HG03196 (cell line): ENCODE measurements at regions not wholly inside any gene's neighbourhood (a gene's known extent, or its start where the extent isn't known, plus 50 kb on each side); places are given as distances from the start of the nearest gene placed in this dataset.
"Not testable (repeated sequence)": the region's sequence is repeated elsewhere in the genome, so short reads cannot be mapped to it uniquely, and the experiment has no call there.

Experiments
- ATAC-seq: cut with Tn5 transposase; IDR thresholded peaks from one replicate; pipeline ENCODE4 v1.9.1; 2021; ENCODE audit not compliant: unreplicated experiment

DNA sequence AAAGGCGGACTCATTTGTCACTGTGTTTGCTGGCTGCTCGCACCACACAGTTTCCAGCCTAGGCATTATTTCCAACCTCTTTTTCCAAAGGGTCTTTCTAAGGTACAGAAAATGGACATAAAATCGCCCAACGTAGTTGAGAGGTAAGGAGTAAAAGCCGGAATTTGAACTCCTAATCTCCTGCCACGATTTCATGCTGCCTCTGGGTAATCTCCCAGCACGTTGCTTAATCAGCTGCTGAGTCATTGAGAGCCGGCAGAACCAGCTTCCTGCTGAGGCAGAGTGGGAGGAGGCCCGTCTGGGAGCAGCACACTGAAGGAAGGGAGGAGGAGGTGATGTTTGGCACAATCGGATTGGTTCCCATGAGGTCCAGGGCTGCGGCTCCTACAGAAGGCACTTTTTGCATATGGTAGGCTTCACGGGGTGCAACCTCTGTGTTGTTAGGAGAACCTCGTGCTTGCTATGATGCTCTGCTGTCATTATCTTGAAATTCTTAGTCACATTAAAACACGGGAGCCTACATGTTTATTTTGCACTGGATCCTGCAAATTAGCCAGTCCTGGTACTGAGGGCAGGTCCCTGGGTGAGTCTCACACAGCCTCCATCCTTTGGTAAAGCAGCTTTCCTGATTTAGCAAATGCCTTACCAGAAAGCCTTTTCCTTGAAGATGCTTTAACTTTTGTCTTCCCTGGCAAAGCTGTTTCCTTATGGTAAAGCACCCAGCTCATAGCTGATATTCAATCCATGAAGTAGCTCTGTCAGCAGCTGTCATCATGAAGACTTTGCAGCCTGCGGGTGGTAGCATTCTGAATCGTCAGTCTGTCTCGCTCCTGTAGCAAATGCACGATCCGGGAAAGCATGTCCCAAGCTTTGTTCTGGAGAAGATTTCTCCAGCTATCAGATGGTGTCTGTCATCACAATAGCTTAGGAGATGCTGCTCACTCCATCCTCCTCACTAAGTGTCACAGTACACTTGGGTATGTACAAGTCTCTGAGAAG is 191.6 kb upstream of the MSX2 start:
- no peak for ATAC-seq

DNA sequence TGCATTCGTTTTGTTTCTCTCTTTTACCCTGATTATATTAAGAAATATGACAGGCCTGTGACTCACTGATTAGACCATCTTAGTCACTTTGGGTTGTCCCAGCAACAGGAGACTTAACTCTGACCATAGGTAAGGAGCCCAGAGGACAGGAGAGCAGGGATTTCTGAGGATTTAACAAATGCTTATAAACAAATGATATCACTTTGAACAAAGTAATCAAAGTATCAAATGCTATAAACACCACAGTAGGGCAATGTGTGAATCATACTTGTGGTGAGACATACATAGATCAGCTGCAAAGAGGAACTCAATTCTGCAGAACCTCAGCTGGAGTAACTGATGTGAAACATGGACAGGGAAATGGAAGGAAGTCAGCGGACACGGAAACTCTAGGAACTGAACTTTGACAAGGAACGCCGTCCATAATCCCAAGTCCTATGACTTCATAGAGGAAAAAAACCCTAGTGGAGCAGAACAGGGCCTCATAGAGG is 190.6 kb upstream of the MSX2 start:
- ATAC-seq: no peak

DNA sequence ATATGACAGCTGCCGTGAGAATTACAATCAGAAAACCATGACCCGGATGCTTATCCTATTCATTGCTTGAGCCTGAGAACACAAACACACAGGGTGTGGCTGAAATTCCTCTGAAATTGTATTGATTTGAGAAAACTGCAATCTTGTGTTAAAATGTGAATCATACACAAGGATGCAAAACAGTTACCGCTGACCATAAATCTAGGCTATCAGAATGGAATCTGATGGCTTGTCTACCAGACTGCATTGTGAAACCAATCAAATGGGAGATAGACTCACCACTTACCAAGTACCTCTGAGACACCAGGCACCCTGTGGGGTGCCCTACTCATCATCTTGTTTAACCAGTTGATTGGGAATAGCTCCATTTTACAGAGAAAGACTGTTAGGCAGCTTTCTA is 188.7 kb upstream of the MSX2 start:
- no peak for ATAC-seq

DNA sequence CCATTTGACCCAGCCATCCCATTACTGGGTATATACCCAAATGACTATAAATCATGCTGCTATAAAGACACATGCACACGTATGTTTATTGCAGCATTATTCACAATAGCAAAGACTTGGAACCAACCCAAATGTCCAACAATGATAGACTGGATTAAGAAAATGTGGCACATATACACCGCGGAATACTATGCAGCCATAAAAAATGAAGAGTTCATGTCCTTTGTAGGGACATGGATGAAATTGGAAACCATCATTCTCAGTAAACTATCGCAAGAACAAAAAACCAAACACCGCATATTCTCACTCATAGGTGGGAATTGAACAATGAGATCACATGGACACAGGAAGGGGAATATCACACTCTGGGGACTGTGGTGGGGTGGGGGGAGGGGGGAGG is 184.6 kb upstream of the MSX2 start:
- not testable (repeated sequence) for ATAC-seq

DNA sequence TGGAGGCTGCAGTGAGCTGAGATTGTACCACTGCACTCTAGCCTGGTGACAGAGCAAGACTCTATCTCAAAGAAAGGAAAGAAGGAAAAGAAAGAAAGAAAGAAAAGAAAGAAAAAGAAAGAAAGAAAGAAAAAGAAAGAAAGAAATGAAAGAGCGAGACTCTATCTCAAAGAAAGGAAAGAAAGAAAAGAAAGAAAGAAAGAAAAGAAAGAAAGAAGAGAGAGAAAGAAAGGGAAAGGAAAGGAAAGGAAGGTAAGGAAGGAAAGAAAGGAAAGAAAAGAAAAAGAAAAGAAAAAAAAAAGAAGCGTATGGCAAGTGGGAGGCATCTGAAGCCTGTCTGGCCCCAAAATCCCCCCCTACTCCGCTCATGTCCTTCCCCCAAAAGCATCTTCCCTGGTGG is 182.3 kb upstream of the MSX2 start:
- no peak for ATAC-seq

DNA sequence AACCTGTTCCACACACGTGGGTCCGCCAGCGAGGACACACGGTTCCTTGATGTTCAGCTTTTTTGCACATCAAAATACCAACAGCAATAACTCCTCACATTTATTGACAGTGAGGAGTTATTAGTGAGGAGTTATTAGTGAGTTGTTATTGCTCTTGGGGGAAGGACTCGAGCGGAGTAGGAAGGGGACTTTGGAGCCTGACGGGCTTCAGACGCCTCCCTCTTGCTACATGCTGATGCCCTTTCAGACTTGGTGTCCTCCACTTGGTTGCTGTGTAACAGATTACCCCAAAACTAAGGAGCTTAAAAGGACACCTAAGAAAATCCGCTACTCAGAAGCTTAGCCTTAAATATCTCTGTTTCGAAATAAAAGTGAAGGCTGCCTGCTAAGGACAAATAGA is 181.9 kb upstream of the MSX2 start:
- no peak for ATAC-seq

DNA sequence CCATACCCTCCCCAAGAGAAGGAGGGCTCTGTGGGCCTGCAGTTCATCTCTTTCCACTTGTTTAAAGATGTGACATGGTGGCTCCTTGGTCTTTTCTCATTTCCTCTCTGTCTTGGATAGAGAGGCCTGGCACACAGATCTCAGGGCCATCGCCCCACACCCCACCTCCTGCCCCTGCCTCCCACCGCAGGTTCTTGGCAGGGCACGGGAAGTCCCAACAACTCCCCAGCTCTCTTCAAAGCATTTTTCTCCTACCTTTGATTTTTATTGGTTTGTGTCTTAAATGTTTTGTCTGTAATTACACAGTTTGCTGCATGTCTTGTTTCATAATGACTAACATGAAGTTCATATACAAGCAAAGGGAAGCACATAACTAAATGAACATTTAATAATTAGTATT is 178.5 kb upstream of the MSX2 start:
- no peak for ATAC-seq

DNA sequence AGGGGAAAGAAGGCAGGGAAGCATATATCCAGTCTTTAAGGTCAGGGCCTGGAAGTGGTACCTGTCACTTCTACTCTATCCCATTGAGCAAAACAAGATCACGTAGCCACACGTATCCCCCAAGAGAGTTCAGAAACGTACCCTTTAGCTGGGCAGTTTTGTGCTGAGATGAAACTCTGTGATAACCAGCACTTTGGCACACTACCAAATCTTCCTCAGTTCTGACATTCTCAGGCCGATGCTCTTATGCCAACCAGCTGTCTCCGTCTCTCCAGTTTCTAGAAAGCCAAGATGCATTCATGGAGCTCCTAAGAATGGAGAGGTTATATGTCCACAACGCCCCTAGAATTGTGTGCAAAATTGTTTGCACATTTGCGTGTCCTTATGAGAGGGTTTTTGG is 176.6 kb upstream of the MSX2 start:
- ATAC-seq: no peak

DNA sequence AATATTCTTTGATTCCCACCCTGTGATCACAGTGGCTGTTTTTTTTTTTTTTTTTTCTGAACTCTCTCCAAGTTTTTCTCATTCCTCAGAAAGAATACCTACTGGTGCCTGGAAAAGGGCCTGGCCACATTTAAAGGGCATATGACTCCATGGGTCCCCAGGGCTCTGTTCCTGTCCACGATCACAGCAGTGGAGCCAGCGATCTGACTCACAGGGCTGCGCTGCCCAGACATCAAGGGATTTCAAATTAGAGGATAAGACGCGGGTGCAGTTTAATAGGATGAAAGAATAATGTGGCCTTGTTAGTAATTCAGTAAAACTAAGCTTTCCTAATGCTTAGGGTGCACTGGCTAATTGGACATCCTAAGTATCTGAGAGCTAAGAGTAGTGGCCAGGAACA is 175.1 kb upstream of the MSX2 start:
- ATAC-seq: no peak

DNA sequence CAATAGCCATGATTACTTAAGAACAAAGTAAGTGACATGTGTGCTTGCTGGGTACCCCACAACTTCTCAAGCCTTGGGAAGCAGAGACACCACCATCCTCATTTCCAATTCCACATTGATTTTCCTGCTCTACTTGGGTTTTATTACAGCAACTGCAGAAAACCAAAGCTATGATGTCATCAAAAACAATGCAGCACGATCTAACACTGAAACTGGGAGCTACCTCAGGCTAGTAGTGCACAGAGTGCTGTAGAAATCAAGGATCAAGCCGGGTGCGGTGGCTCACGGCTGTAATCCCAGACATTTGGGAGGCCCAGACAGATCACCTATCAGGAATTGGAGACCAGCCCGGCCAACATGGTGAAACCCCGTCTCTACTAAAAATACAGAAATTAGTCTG is 174.4 kb upstream of the MSX2 start:
- no peak for ATAC-seq

DNA sequence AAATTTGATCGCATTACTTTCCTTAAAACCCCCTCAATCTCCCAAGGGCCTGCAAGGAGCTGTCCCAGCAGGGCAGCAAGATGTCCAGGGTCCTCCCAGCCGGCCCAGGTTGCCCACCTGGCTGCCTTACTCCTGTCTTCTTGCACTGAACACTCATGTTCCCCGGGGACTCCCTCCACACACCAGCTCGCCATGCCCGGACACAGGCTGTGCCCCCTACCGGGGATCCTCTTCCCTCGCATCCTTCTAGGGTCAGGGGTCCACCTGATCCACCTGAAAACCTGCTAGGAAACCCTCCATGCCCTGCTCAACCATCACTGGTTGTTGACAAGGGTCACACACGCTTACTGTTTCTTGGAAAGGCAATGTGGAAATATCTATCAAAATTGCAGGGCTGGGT is 172.0 kb upstream of the MSX2 start:
- no peak for ATAC-seq

DNA sequence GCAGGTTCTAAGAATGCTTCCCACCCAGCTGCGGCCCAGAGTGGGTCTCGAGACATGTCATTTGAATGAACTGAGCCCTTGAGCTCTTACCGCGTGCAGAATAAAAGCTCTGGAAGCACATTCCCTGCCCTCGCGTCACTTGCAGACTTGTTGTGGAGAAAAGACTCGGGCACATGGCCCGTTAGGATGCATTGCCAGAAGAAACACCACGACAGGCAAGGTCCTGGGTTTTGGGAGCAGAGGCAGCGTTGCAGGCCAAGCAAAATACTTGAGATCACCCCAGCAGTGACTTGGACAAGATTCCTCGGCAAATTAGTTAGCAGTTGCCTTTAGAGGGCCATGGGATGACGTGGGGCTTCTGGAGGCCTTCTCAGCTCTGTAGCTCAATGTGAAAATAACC is 170.8 kb upstream of the MSX2 start:
- ATAC-seq: no peak

DNA sequence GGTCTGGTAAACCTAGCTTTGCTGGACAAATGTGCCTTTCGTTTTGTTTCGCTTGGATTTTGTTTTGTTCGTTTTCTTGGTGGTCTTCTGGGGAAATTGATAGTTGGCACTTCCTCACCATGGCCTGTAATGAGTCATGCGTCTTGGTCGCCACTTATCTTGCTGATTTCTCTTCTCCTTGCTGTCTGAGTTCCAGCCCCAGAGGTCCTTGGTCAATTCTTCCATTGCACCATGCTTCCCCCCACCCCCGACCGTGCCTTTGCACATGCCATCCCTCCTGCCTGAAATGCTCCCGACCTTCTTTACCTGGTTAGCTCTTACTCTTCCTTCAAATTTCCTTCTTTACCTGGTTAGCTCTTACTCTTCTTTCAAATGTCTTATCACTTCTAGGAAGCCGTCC is 168.7 kb upstream of the MSX2 start:
- no peak for ATAC-seq

DNA sequence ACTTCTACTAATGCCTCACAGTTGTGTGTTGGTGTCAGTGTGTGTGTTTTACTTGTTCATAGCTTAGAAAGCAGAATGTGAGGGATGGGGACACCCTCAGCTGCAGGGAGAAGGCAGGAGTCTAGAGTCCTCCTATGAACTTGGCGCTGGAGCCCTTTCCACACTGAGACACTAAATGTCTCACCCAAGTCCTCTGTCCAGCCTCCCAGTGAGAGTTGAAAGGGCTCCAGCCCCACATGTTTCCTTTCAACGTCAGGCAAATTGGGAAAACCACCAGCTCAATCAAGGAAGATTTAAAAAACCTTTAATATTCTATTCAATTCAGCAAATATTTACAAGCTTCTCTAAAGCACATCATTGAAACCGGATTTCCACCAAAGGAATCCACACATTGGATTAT is 167.6 kb upstream of the MSX2 start:
- ATAC-seq: no peak

DNA sequence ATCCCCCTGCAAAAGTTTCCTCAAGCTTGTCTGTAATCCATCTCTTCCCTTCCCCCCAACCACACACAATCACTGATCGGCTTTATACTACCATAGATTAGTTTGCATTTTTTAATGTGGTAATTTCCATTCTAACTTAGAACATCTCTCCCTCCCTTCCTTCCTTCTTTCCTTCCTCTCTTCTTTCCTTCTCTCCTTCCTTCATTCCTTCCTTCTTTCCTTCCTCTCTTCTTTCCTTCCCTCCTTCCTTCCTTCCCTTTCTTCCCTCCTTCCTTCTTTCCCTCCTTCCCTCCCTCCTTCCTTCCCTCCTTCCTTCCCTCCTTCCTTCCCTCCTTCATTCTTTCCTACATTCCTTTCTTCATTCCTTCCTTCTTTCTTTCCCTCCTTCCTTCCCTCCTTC is 166.2 kb upstream of the MSX2 start:
- ATAC-seq: no peak

DNA sequence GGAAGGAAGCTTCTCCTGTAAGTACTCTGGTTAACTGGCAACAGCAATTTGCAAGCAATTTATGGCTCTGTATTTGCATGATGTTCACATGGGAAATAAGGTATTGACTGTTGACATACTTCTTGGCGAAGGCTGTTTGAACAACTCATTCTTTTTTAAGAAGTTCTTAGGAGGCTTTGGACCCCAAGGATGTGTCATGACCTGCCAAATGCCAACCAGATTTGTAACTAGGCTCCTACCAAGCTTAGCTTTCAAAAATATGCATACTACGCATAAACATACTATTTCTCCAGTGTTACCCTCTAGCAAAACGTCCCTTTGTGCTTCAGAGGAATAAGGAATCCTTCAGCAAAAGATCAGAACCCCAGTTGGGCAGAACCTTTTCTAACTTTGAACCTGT is 165.2 kb upstream of the MSX2 start:
- ATAC-seq: no peak

DNA sequence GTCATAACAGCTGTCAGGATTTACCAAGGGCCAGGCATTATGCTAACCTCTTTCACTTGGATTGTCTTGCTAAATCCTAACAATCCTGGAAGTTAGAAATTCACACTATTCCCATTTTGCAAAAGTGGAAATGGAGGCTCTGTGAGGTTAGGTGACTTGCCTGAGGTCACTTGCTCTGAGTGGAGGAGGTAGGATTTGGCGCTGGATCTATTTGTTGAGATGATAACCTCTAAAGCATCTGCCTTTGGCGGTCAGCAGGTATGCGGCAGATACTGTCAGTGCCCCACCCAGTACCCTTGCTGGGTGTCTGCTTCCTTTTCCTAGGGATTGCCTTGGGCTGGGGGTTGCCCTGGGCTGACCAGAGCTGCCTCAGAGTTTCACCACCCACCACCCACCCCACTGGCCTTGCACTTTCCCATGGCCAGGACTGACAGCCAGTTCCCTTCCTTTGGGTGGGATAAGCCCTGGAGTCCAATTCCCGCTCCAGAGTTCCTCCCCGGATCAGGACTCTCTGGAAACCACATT is 164.8 kb upstream of the MSX2 start:
- no peak for ATAC-seq

DNA sequence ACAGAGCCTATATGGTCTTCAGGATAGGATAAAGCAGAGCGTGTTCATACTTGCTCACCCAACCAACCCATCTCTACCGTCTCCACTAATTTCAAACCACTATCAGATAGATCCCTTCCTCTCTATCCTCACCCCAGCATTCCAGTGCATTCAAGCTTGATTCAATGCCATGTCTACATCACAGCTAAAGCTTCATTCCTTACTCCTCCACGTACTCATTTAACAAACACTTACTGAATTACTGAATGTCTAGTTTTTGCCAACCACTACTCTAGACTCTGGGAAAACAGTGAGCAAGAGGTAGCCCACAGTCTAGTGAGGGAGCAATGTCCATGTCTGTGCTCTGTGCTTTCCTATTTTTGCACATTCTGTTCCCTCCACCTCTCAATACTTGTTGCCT is 163.5 kb upstream of the MSX2 start:
- ATAC-seq: no peak

DNA sequence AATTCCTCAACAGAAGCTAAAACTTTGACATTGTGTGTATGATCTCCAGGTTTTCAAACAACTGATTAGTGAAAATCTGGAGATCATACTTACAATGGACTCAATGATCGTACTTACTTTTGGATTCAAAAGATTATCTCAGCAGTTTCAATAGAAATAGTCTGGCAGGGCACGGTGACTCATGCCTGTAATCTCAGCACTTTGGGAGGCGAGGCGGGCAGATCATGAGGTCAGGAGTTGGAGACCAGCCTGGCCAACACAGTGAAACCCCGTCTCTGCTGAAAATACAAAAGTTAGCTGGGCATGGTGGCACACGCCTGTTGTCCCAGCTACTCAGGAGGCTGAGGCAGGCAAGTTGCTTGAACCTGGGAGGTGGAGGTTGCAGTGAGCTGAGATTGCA is 161.3 kb upstream of the MSX2 start:
- not testable (repeated sequence) for ATAC-seq

DNA sequence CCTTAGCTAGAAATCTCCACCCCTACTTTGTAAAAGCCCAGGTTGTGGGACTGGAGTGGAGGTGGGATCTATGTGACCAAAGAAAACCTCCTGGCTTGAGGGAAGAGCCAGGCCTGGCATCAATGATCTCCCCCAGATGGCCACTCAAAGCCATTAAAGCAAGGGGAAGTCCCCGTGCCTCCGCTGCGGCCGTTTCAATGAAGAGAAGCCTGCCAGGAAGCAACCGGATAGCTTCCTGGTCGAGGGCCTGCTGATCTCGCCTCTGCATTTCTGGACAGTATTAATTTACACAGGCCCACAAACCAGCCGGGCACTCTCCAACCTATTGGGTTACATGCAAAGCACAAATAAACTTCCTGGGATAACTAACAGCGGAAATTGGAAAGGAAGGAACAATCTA is 160.5 kb upstream of the MSX2 start:
- ATAC-seq: no peak

DNA sequence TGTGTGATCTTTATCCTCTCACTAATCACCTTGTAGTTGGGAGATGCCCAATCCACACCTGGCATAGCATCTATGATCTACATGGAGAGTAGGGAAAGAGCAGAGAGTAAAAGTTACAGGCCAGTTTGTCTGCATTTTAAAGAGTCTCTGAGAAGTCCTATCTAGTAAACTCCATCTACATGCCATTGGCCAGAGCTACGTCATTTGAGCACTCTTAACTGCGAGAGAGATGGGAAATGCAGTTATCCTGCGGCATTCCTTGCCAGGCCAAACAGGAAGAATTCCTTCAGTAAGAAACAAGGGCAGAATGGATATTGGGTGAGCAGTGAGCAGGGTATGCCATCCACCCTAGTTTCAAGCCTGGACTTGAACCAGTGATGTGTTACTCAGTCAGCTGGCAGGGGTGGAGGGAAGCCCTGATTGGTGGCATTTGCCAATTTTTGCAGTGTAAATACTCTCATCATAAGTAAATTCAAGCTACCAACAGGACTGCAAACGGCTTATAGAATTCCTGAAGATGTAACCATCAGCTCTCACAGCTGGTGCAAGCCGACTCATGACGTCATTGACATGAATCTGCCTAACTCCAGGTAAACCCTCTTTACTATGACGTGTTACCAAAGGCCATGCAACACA is 156.8 kb upstream of the MSX2 start:
- no peak for ATAC-seq

DNA sequence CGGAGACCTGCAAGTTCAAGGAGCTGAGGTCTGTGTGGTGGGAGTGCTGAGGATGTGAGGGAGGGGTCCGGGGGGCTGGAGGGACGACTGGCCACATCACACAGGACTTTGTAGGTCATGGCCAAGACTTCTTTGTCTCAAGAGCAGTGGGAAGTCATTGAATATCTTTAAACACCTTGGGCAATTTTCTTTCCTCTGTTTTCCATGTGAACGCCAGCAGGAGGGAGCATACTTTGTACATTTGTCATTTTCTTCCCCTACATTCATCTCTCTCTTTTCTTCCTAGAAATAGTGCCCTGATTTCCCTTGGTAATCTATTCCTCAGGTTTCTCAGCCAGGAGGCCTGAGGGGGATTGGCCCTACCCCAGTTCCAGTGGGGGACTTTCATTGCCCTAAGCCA is 153.7 kb upstream of the MSX2 start:
- no peak for ATAC-seq
